HG03575 (cell line): ENCODE measurements at regions not wholly inside any gene's neighbourhood (a gene's known extent, or its start where the extent isn't known, plus 50 kb on each side); places are given as distances from the start of the nearest gene placed in this dataset.

Source experiments
- ATAC-seq: cut with Tn5 transposase; IDR thresholded peaks from one replicate; pipeline ENCODE4 v1.9.1; 2021; ENCODE audit not compliant: unreplicated experiment, insufficient number of reproducible peaks, low FRiP score; ENCODE audit errors: extremely low read depth

DNA sequence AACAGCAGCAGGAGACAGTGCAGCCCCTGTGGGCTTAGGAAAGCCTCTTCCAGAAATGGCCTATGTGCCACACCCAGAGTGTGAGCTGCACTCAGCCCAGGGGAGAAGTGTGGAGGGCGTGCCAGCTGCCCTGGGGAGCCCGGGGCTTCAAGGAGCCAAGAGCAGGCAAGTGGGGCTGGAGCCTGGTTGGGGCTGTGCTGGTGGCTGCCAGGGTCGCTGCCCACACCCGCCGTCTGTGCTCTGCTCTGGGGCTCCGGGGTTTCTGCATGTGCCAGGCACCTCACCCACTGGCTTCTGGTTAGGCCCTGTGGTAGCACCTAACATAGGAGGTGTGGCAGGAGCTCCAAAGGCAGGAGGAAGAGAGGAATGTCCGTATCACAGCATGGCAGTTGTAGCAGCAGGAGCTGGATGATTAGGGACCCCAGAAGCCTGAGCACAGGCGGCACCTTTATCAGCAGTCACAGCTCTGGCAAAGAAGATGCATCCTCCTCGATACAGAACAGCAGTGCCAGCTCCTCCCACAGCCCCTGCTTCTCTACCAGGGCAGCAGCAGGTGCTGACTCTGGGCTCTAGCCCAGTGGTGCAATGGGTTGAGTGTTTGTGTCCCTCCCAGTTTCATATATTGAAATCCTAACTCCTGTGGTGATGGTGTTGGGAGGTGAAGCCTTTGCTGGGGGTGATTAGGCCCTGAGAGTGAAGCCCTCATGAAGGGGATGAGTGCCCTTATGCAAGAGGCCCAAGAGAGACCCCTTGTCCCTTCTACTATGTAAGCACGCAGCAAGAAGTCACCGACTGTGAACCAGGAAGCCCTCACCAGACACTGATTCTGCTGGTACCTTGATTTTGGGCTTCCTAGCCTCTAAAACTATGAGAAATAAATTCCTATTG is 70.0 kb upstream of the KLF13 start:
- ATAC-seq = no peak

DNA sequence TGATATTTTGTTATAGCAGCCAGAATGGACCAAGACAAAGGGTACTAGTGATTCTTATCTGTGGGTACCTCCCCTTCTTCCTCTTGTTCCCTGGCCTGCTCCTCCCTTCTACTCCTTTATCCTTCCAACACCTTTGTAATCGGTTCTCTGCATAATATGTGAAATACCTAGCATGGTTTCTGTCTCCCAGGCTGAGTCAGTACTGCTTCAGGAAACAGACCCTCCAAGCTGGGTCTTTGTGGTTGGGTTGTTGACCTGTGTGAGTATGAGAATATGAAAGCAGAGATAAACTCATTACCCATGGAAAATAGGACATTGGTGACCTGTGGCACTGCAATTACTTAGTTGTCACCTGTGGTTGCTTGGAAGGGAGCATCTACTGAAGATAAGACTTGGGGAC is 69.3 kb upstream of the KLF13 start:
- no peak for ATAC-seq

DNA sequence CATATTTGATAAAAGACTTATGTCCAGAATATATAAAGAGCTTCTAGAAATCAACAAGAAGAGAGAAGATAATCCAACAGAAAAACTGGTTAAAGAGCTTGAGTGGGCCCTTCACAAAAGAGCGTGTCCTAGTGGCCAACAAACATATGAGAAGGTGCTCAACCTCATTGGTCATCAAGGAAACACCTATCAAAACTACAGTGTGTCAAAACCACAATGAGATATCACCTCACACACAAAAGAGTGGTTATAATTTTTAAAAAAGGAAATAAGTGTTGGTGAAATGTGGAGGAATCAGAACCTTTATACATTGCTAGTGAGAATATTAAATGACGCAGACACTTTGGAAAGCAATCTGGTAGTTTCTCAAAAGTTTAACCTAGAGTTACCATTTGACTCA is 68.4 kb upstream of the KLF13 start:
- ATAC-seq = no peak

DNA sequence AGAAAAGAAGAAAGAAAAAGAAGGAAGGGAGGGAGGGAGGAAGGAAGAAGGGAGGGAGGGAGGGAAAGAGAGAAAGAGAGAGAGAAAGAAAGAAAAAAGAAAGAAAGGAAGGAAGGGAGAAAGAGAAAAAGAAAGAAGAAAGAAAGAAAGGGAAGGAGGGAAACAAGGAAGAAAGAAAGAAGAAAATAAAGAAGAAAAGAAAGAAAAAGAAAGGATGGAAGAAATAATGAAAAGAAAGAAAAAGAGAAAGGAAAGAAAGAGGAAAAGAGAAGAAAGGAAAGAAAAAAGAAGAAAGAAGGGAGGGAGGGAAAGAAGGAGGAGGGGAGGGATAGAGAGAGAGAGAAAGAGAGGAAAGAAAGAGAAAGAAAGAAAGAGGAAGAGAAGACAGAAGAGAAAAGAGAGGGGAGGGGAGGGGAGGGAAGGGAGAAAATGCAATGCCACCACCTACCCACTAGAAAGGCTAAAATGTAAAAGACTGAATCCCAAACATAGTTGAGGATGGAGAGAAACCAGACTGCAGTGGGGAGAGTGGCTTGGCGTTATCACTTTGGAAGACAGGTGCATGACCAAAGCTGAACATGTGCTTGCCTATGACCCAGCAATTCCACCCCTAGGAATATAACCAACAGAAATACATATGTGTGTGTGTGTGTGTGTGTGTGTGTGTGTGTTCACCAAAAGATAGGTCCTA is 66.9 kb upstream of the KLF13 start:
- no peak for ATAC-seq

DNA sequence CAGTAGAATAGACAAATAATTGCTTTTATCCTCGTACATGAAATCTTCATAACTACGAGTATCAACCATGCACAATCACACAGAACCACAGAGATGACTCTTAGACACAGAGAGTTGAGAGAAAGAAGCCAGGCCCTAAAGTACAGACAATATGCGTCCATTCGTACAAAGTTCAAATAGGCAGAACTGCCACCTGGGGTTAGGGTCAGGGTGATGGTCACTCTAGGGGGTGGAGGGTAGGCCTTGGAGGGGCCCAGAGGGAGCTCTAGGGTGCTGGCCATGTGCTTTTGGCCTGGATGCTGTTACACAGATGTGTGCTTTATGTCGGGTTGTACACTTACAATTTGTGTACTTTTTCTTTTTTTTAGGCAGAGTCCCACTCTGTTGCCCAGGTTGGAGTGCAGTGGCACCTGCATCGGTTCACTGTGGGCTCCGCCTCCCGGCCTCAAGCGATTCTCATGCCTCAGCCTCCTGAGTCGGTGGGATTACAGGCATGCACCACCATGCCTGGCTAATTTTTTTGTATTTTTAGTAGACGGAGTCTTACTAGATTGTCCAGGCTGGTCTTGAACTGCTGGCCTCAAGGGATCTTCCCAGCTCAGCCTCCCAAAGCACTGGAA is 65.9 kb upstream of the KLF13 start:
- no peak for ATAC-seq

DNA sequence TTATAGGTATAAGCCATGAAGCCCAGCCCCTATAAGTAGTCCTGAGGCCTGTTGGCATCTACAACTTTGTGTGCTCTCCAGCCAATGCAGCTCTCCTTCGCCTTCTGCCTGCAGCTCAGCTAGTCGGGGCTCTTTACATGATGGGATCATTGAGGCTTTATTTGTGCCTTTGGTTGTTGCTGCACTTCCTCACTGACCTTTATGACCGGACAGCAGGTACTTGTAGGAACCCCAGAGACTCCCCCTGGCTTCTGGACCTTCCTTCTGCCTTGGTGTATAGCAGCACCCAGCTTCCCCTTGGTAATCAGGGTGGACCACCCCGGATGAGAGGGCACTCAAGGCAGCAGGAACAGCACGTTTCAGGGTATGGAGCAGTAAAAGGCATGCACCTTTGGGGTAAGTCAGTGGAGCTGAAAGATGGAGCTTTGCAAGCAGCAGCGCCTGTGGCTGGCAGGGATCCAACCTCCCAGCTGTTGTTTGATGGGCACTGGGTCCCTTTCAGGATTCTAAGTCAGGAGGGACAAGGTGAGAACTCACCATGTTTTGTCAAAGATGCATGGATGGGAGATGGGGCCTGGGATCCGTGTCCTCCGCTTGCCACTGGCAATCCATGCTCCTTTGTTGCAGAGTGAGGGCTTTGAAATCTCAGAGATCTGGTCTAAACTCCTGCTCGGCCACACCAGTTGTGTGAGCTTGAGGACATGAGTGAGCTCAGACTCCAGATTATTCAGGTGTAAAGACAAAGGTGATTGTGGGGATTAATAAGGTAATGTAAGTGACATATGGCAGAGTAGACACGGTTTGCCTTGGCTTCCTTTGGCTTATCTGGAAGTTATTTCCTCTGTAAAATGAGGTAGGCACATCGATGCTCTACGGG is 65.1 kb upstream of the KLF13 start:
- ATAC-seq = no peak

DNA sequence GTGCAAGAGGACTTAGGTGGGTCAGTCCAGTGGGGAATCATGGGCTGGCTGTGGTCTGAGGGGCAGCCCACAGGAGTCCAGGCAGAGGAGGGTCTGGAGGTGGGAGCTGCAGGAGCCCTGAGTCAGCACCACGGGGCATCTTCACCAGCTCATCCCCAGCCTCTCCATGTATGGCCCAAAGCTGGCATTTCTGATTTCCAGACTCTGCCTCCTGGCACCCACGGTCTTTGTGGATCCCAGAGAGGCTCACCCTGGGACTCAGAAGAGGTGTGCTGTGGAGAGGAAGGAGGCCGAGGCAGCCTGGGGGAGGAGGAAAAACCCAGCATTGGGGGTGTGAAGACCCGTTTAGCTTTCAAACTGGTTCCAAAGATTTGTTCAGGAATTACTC is 64.5 kb upstream of the KLF13 start:
- ATAC-seq = no peak

DNA sequence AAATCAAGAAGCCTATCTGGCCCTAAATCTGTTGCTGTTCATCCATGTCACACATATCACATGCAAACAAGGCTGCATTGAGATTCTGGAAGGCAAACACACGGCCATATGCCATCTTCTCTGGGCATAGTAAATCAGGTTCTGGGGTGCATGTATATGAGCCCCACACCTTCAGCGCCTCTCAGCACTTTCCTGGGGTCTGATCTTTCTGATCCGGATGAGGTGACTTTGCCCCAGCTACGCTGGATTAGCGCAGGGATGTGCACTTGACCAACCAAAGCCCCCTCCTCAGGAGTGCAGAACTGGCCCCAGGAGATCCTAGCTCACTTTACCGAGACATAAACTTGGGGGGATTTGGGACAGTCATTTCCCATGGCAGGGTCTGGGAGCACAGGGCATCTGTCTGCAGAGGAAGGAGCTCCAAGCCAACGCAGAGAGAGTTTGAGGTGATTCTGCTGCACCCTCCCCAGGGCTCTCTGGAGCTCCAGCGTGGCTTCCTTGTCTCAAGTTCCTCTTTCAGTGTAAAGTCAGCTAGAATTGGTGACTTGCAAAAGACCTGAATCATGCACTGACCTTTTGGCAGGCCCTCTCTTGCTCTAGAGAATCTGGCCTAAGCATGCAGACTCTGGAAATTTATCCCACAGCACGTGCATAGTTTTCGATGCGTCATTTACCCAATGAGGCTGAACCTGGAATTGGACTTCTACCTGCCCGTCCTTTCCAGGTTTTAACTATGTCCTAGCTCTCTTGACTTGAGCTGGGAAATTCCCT is 63.5 kb upstream of the KLF13 start:
- ATAC-seq = no peak

DNA sequence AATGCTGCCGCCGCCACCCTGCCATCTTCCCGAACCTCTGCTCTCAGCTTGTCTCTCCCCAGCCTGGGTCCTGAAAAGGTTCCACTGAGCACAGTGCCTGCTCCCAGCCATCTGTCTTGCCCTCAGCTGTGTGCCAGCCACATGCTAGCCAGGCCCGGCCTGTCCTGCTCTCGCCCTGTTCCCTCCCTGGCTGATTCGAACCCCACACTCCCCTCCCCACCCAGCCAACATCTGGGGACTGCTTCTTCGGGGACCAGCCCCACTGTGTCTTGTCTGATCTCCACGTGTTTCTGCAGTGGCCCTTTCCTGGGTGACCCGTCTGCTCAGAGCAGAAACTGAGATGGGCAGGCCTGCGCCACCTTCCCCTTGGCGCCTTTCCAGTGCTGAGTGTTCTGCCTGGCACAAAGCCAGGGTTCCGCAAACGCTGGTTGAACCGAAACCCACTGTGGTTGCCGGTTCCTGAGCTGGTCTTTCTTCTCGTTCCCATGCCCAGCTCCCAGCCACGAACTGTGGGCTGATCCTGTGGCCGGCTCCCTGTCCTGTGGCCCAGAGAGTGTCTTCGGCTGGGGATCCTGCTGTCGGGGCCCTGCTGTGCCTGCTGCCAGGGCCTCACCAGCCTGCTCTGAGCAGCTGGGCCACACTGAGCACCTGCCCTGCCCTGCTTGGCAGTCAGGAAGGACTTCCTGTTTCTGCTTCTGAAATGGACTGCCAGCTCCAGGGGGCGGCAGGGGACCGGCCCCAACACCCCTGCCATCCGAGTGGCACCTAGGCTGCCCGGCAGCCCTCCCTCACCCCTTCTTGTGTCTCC is 62.7 kb upstream of the KLF13 start:
- no peak for ATAC-seq

DNA sequence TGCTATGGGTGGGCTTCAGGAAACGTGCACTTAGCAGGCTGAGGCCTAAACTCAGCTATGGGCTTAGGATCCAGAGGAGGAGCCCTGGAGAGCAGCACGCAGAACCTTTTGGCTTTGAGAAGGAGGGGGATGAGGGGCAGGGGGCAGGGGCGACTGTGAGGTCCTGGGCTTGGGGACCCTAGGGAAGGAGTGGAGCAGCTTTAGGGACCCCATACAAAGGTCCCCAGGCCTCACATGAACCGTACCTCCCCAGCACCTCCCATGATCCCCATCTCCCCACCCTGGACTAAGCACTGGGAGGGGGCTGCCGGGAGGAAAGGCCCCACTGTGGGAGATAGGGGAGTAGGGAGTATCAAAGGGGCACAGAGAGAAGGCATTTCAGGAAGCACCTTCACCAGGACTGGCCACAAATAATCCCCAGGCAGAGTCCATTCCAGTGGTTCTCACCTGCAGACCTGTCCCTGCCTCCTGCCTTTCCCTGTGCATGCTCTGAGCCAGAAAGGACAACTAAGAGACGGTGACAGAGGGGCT is 62.0 kb upstream of the KLF13 start:
- no peak for ATAC-seq

DNA sequence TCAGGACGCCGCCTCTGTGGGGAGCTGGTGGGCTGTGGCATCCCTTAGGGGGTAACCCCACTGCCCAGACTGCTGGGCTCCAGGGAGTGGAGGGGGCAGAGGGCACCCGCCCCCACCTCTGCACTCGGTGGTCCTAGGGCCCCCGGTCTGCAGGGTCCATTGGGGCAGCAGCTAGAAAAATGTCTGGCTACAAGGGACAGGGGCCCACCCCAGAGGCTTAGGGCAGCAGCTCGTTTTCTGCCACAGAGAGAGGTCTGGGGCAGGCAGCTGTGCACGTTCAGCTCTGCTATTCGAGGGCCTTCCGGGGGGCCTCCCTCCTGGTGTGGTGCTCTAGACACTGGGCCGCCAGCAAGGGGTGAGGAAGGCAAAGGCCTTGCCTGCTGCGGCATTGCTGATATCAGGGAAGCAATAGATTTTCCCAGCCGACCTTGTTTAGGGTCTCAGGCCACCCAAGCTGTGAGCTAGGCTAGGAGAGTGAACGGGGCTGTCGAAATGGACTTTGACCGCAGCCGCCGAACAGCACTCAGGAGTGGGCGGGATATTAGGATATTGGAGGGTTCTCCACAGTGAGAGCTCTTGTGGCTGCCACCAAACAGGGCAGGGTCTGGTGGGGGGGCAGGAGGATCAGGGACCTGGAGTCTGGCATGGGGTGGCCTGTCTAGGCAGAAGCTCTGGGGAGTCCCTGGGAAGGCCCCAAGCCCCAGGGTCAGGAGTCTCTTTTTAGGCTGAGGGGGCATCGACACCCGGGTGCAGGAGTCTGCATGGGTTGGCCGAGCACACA is 61.4 kb upstream of the KLF13 start:
- no peak for ATAC-seq

DNA sequence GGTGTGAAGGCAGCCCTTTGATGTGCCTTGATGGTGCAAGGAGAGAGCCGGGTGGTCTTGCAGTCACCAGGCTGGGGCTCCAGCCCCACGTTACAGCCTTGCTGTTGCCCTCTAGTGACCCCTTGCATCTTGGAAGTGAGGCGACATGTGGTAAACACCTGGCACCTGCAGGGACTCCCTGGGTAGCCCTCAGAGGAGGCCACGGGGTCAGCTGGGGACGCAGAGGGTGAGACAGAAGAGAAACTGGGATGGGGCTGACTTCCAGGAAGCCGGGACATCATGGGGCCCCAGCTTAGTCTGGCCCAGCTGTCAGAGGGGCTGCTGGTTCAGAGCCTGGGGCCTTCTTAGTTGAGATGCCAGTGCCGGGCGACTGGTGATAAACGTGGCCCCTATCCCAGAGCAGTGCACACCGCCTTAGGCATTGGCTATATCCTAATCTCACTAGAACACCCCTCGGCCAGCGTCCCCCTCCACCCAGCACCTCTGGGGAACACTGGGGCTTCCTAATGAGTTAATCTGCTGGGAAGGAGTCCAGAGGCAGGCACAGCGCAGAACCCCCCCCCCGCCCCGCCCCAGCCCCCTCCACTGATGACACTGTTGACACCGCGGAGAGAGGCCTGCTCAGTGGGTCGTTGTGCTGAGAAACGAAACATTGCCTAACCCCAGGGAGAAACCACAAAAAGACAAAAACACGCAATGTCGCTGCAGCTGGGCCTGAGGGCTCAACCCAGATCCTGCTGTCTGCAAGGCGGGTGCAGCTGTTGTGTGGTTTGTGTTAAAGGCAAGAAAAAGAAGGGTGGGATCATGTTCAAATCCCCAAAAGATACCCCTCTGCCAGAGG is 60.5 kb upstream of the KLF13 start:
- ATAC-seq = peak; percentile 33

DNA sequence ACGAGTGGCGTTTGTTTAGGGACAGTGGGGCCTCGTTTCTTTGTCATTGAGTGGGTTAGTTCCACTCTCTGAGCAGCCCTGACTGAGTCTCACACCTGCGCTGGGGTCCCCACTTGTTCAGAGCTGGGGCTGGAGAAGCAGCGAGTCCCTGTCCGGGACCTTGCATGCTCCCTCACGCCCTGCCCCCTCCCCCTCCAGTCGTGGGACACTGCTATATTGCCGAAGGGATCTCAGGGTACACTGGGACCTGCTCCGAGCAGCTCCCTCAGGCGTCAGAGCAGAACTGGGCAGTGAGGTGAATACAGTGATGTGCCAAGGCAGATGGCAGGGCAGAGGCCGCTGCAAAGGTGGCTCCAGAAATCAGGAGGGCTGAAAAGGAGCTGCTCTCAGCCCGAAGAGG is 59.9 kb upstream of the KLF13 start:
- ATAC-seq = no peak

DNA sequence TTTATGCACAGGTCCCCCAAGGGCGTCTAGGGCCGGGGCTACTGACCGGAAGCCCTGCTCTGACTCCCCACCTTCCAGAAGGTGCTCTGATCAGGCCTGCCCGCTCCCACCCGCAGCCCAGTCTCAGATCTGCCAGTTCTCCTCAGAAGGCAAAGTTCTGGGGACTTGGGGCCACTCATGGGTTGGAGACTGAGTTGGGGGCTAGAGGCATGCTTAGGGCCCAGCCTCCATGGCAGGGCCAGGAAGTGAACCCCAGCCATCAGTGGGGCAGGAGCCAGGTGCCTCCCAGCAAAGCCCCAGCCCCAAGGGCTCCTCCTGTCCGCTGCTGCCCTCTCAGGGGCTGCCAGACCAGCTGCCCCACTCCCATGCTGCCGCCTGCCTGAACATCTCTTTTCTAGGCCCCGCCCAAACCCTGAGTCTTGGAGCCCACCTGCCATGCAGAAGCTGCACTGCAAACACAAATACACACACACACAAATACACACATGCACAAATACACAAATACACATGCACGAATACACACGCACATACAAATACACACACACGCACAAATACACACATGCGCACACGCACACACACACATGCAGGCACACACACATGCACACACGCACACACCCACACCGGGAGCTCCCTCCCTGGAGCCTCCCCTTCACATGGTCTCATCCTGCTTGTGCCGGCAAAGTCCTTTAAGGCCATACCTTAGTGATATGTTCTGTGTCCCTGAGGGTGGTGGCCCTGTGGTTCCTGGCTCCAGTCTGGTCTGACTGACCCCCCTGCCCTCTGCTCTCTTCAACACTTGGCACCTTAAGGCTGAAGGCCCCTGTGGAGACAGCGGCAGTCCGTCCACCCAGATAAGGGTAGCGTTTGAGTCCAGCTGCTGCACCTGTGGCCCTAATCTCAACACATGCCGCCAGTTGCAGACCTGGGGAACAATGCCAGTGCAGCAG is 59.2 kb upstream of the KLF13 start:
- ATAC-seq = no peak

DNA sequence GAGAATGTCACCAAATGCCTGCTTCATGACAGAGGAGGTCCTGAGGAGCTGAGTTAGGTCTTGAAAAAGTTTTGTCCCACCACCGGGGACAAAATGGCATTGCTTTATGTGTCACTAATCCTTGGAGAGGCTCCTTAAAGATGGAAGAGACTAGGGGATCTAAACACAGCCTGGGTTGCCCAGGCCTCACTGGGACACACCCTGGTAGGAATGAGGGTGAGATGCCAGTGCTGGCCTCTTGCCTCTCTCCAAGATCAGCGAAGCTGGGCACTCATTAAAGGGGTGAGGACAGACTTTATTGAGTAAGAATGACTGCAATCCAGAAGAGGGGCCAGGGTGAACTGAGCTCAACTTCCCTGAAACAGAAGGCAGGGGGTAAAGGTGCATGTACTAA is 58.5 kb upstream of the KLF13 start:
- no peak for ATAC-seq
